Mesendoderm (in vitro differentiated cells): ENCODE measurements at regions not wholly inside any gene's neighbourhood (a gene's known extent, or its start where the extent isn't known, plus 50 kb on each side); places are given as distances from the start of the nearest gene placed in this dataset.

Experiments
- DNase-seq: peaks from one replicate; pipeline ENCODE4 v3.0.0; 2013
- H2AK5ac ChIP-seq: 2 replicates; pipeline ENCODE4 v1.6.1; 2013; ENCODE audit warnings: low read length, inconsistent platforms
- H2BK120ac ChIP-seq: 2 replicates; pipeline ENCODE4 v1.6.1; 2013; ENCODE audit warnings: low read depth, mild to moderate bottlenecking, low read length, moderate library complexity, mixed read lengths
- H2BK15ac ChIP-seq: replicated peaks from 2 replicates; pipeline ENCODE4 v1.6.1; 2013; ENCODE audit warnings: low read depth, mild to moderate bottlenecking, moderate library complexity
- H2BK5ac ChIP-seq: 2 replicates; pipeline ENCODE4 v1.6.1; 2013; ENCODE audit warnings: low read length, inconsistent platforms
- H3K18ac ChIP-seq: 2 replicates; pipeline ENCODE4 v1.6.1; 2013; ENCODE audit warnings: mild to moderate bottlenecking, low read length, mixed read lengths
- H3K23ac ChIP-seq: one replicate; pipeline ENCODE4 v1.6.1; 2013; ENCODE audit warnings: low read length
- H3K27ac ChIP-seq: 2 replicates; pipeline ENCODE4 v1.5.1; 2013; ENCODE audit warnings: low read depth, mild to moderate bottlenecking, inconsistent platforms, low read length, moderate library complexity
- H3K27me3 ChIP-seq: 2 replicates; pipeline ENCODE4 v1.6.1; 2013; ENCODE audit warnings: low read length, control low read depth, mild to moderate bottlenecking, inconsistent platforms; ENCODE audit not compliant: insufficient read depth, poor library complexity
- H3K36me3 ChIP-seq: 2 replicates; pipeline ENCODE4 v1.6.1; 2013; ENCODE audit warnings: low read length, inconsistent platforms; ENCODE audit not compliant: control insufficient read depth, insufficient read depth
- H3K4ac ChIP-seq: one replicate; pipeline ENCODE4 v1.6.1; 2013; ENCODE audit warnings: low read depth, mild to moderate bottlenecking, low read length, moderate library complexity
- H3K4me1 ChIP-seq: 2 replicates; pipeline ENCODE4 v1.6.1; 2013; ENCODE audit warnings: low read depth, low read length, inconsistent platforms; ENCODE audit not compliant: control insufficient read depth
- H3K4me2 ChIP-seq: 2 replicates; pipeline ENCODE4 v1.6.1; 2013; ENCODE audit warnings: low read length
- H3K4me3 ChIP-seq: 2 replicates; pipeline ENCODE4 v1.5.1; 2013; ENCODE audit warnings: mild to moderate bottlenecking, low read length
- H3K56ac ChIP-seq: one replicate; pipeline ENCODE4 v1.6.1; 2013; ENCODE audit warnings: low read length
- H3K79me1 ChIP-seq: 2 replicates; pipeline ENCODE4 v1.6.1; 2013; ENCODE audit warnings: low read length, inconsistent platforms
- H3K79me2 ChIP-seq: 2 replicates; pipeline ENCODE4 v1.6.1; 2013; ENCODE audit warnings: mild to moderate bottlenecking, low read length; ENCODE audit not compliant: control insufficient read depth, insufficient read depth
- H3K9ac ChIP-seq: 2 replicates; pipeline ENCODE4 v1.6.1; 2013; ENCODE audit warnings: low read length, inconsistent platforms
- H4K5ac ChIP-seq: one replicate; pipeline ENCODE4 v1.6.1; 2013; ENCODE audit warnings: low read length
- H4K8ac ChIP-seq: one replicate; pipeline ENCODE4 v1.6.1; 2013; ENCODE audit warnings: low read depth, mild to moderate bottlenecking, control low read depth, low read length, moderate library complexity
- WGBS: extraction: QIAGEN DNeasy Blood & Tissue Kit; methylation state at CpG from one replicate; pipeline ENCODE4 v1.1.7; 2013; ENCODE audit warnings: low lambda C conversion rate, missing lambda C conversion rate; ENCODE audit not compliant: insufficient coverage; ENCODE audit errors: extremely low coverage; 5-methylcytosine and 5-hydroxymethylcytosine counted together

- H3K79me1 ChIP-seq, result no peaks in the 10 kb centered on the region
- no peak overlapping the region for H2BK120ac ChIP-seq
- no peak for DNase-seq
- no peaks in the 10 kb centered on the region for H3K36me3 ChIP-seq
- no peak overlapping the region for H3K4me3 ChIP-seq
- no peak overlapping the region for H3K4ac ChIP-seq
- H3K27me3 ChIP-seq, result no peaks in the 10 kb centered on the region
- no peak overlapping the region for H2AK5ac ChIP-seq
- H4K8ac ChIP-seq, result no peak overlapping the region
- no peak overlapping the region for H3K18ac ChIP-seq
- no peak overlapping the region for H2BK15ac ChIP-seq
- no peaks in the 10 kb centered on the region for H3K79me2 ChIP-seq
- no peak overlapping the region for H3K9ac ChIP-seq
- H4K5ac ChIP-seq, result no peak overlapping the region
- H3K23ac ChIP-seq, result no peak overlapping the region
- no peak overlapping the region for H3K56ac ChIP-seq
- no peak overlapping the region for H3K4me2 ChIP-seq
- H2BK5ac ChIP-seq, result no peak overlapping the region
- no peak overlapping the region for H3K27ac ChIP-seq
- WGBS, result no CpG with 5 or more reads among the region's 2 CpGs
- no peaks in the 10 kb centered on the region for H3K4me1 ChIP-seq
Measured at GRCh38 chr14:38485026-38485425, 229.1 kb upstream of the CLEC14A start.

GRCh38 chr14:38481952-38482678 is 226.2 kb upstream of the CLEC14A start:
- Histone ChIP-seq H3K27ac (no peak overlapping the region), H4K8ac (no peak overlapping the region), H3K79me2 (no peaks in the 10 kb centered on the region), H3K27me3 (no peaks in the 10 kb centered on the region), H3K36me3 (no peaks in the 10 kb centered on the region), H3K4me3 (no peak overlapping the region), H2BK120ac (no peak overlapping the region), H3K56ac (no peak overlapping the region), H2BK15ac (no peak overlapping the region), H4K5ac (no peak overlapping the region), H3K18ac (no peak overlapping the region), H2AK5ac (no peak overlapping the region), H2BK5ac (no peak overlapping the region), H3K4me1 (no peaks in the 10 kb centered on the region), H3K79me1 (no peaks in the 10 kb centered on the region), H3K23ac (no peak overlapping the region), H3K4me2 (no peak overlapping the region), H3K9ac (no peak overlapping the region), H3K4ac (no peak overlapping the region)
- DNase-seq, result peak; percentile 74
- no CpG with 5 or more reads among the region's 2 CpGs for WGBS

- H3K27me3 ChIP-seq, result no peaks in the 10 kb centered on the region
- no peaks in the 10 kb centered on the region for H3K4me1 ChIP-seq
- H3K4me2 ChIP-seq, result no peak overlapping the region
- H3K79me2 ChIP-seq, result no peaks in the 10 kb centered on the region
- H2BK15ac ChIP-seq, result no peak overlapping the region
- H3K27ac ChIP-seq, result no peak overlapping the region
- 100% methylated on average over 1 of the region's 2 CpGs for WGBS
- no peak overlapping the region for H3K9ac ChIP-seq
- no peak overlapping the region for H2AK5ac ChIP-seq
- no peak overlapping the region for H3K4me3 ChIP-seq
- H3K56ac ChIP-seq, result no peak overlapping the region
- H3K79me1 ChIP-seq, result no peaks in the 10 kb centered on the region
- H3K23ac ChIP-seq, result no peak overlapping the region
- no peak overlapping the region for H3K18ac ChIP-seq
- H2BK5ac ChIP-seq, result no peak overlapping the region
- no peaks in the 10 kb centered on the region for H3K36me3 ChIP-seq
- H3K4ac ChIP-seq, result no peak overlapping the region
- no peak overlapping the region for H4K8ac ChIP-seq
- no peak for DNase-seq
- H2BK120ac ChIP-seq, result no peak overlapping the region
- no peak overlapping the region for H4K5ac ChIP-seq
Measured at GRCh38 chr14:38469156-38469555, 213.3 kb upstream of the CLEC14A start.

GRCh38 chr14:38442208-38442607 is 186.3 kb upstream of the CLEC14A start:
- H2BK5ac ChIP-seq, result no peak overlapping the region

GRCh38 chr14:38432186-38432585 is 176.3 kb upstream of the CLEC14A start:
- H3K4ac ChIP-seq, result no peak overlapping the region
- no peaks in the 10 kb centered on the region for H3K36me3 ChIP-seq
- no peak overlapping the region for H4K8ac ChIP-seq
- no peaks in the 10 kb centered on the region for H3K79me1 ChIP-seq
- no peaks in the 10 kb centered on the region for H3K79me2 ChIP-seq
- no peak overlapping the region for H3K9ac ChIP-seq
- no CpG with 5 or more reads among the region's 2 CpGs for WGBS
- H3K27me3 ChIP-seq, result no peaks in the 10 kb centered on the region
- H3K4me1 ChIP-seq, result no peaks in the 10 kb centered on the region
- H3K4me3 ChIP-seq, result no peak overlapping the region
- no peak overlapping the region for H2AK5ac ChIP-seq
- no peak overlapping the region for H3K4me2 ChIP-seq
- no peak overlapping the region for H2BK5ac ChIP-seq
- H2BK120ac ChIP-seq, result no peak overlapping the region
- no peak overlapping the region for H3K18ac ChIP-seq
- H2BK15ac ChIP-seq, result no peak overlapping the region
- no peak overlapping the region for H3K27ac ChIP-seq
- H3K56ac ChIP-seq, result no peak overlapping the region
- H4K5ac ChIP-seq, result no peak overlapping the region
- no peak overlapping the region for H3K23ac ChIP-seq
- DNase-seq, result no peak

More at GRCh38 chr14:38442208-38442607, 186.3 kb upstream of the CLEC14A start:
- Histone ChIP-seq H2BK120ac (no peak overlapping the region), H3K79me1 (no peaks in the 10 kb centered on the region), H4K8ac (no peak overlapping the region), H3K4ac (no peak overlapping the region), H2BK15ac (no peak overlapping the region), H3K4me2 (no peak overlapping the region), H3K18ac (no peak overlapping the region), H3K56ac (no peak overlapping the region), H3K23ac (no peak overlapping the region), H3K27me3 (no peaks in the 10 kb centered on the region), H3K4me1 (no peaks in the 10 kb centered on the region), H4K5ac (no peak overlapping the region), H3K36me3 (no peaks in the 10 kb centered on the region), H3K27ac (no peak overlapping the region), H3K4me3 (no peak overlapping the region), H3K79me2 (no peaks in the 10 kb centered on the region), H3K9ac (no peak overlapping the region), H2AK5ac (no peak overlapping the region)
- peak; percentile 36 for DNase-seq
- WGBS, result no CpG with 5 or more reads among the region's 3 CpGs

- no peak overlapping the region for H3K18ac ChIP-seq
- no peak overlapping the region for H3K4me2 ChIP-seq
- no peak overlapping the region for H2AK5ac ChIP-seq
- H4K5ac ChIP-seq, result no peak overlapping the region
- no peak overlapping the region for H4K8ac ChIP-seq
- H2BK5ac ChIP-seq, result no peak overlapping the region
- H3K23ac ChIP-seq, result no peak overlapping the region
- no peaks in the 10 kb centered on the region for H3K79me1 ChIP-seq
- H2BK120ac ChIP-seq, result no peak overlapping the region
- no peak overlapping the region for H2BK15ac ChIP-seq
- no peaks in the 10 kb centered on the region for H3K36me3 ChIP-seq
- H3K4ac ChIP-seq, result no peak overlapping the region
- no peaks in the 10 kb centered on the region for H3K4me1 ChIP-seq
- no peaks in the 10 kb centered on the region for H3K79me2 ChIP-seq
- no peak for DNase-seq
- no peak overlapping the region for H3K27ac ChIP-seq
- no peak overlapping the region for H3K4me3 ChIP-seq
- no peak overlapping the region for H3K9ac ChIP-seq
- H3K27me3 ChIP-seq, result no peaks in the 10 kb centered on the region
- H3K56ac ChIP-seq, result no peak overlapping the region
- no CpG with 5 or more reads among the region's 4 CpGs for WGBS
Measured at GRCh38 chr14:38431156-38431555, 175.3 kb upstream of the CLEC14A start.
